Bronchial epithelial cell (primary cell): ENCODE measurements at regions not wholly inside any gene's neighbourhood (a gene's known extent, or its start where the extent isn't known, plus 50 kb on each side); places are given as distances from the start of the nearest gene placed in this dataset.

ENCODE experiments used
- DNase-seq: peaks from one replicate; pipeline ENCODE4 v3.0.0-alpha.2; 2010; ENCODE audit warnings: low read depth
- FAIRE-seq: peaks from 2 replicates; lab custom pipeline; 2011; peaks lifted over from hg19 to GRCh38; lab: Jason Lieb, UNC
- H3K27me3 ChIP-seq: 2 replicates; pipeline ENCODE4 v1.5.1; 2011; ENCODE audit warnings: low read length; ENCODE audit not compliant: control insufficient read depth, insufficient read depth
- H3K36me3 ChIP-seq: 2 replicates; pipeline ENCODE4 v1.5.1; 2011; ENCODE audit warnings: low read length; ENCODE audit not compliant: control insufficient read depth, insufficient read depth
- H3K4me3 ChIP-seq: 2 replicates; pipeline ENCODE4 v1.5.1; 2011; ENCODE audit warnings: mild to moderate bottlenecking, low read depth, low read length, control low read depth
- CTCF ChIP-seq: IDR thresholded peaks from 2 replicates; pipeline ENCODE4 v1.5.1; 2011; ENCODE audit warnings: mild to moderate bottlenecking, moderate library complexity, low read length, control low read depth, inconsistent platforms; ENCODE audit not compliant: insufficient read depth, severe bottlenecking

- FAIRE-seq (no peak), DNase-seq (peak; percentile 70)
- Histone ChIP-seq H3K4me3 (no peak overlapping the region), H3K27me3 (no peaks in the 10 kb centered on the region), H3K36me3 (no peaks in the 10 kb centered on the region)
- no peak for TF ChIP-seq CTCF
Observed at GRCh38 chr14:34931206-34931605, 51.6 kb upstream of the SRP54 start.

GRCh38 chr14:34930591-34931091 lies 52.2 kb upstream of the SRP54 start:
- FAIRE-seq = no peak
- no peak for DNase-seq
- no peak for TF ChIP-seq CTCF
- H3K36me3 ChIP-seq = no peaks in the 10 kb centered on the region
- H3K4me3 ChIP-seq = no peak overlapping the region
- no peaks in the 10 kb centered on the region for H3K27me3 ChIP-seq

GRCh38 chr14:34926552-34926951 lies 51.4 kb upstream of the BAZ1A start:
- no peak for TF ChIP-seq CTCF
- DNase-seq (peak; percentile 33), FAIRE-seq (no peak)
- Histone ChIP-seq H3K36me3 (no peaks in the 10 kb centered on the region), H3K4me3 (no peak overlapping the region), H3K27me3 (no peaks in the 10 kb centered on the region)
